RWPE1 (cell line): ENCODE measurements at regions not wholly inside any gene's neighbourhood (a gene's known extent, or its start where the extent isn't known, plus 50 kb on each side); places are given as distances from the start of the nearest gene placed in this dataset.

Source experiments
- CTCF ChIA-PET: fragments of 350-600 bp; sonication (Branson Sonifier 250); formaldehyde crosslinking; extraction: SDS; loops from one replicate; lab custom pipeline; 2021; lab: Yijun Ruan, JAX
- POLR2A ChIA-PET: fragments of 400-600 bp; formaldehyde crosslinking; extraction: SDS; loops from one replicate; lab custom pipeline; 2020; ENCODE audit warnings: antibody characterized with exemption; ENCODE audit not compliant: low non-redundant PET; lab: Yijun Ruan, JAX
- DNase-seq: peaks from one replicate; pipeline ENCODE4 v3.0.0; 2012; ENCODE audit warnings: low spot score
- H3K27ac ChIP-seq: fragments of 450-650 bp; 2 replicates; pipeline ENCODE4 v1.5.1; 2017
- TF ChIP-seq, protein P1 (sequence below): fragments of 450-650 bp; conservative IDR thresholded peaks from 2 replicates; pipeline ENCODE4 v1.5.1; 2017; ENCODE audit warnings: low read depth, mild to moderate bottlenecking

DNA sequence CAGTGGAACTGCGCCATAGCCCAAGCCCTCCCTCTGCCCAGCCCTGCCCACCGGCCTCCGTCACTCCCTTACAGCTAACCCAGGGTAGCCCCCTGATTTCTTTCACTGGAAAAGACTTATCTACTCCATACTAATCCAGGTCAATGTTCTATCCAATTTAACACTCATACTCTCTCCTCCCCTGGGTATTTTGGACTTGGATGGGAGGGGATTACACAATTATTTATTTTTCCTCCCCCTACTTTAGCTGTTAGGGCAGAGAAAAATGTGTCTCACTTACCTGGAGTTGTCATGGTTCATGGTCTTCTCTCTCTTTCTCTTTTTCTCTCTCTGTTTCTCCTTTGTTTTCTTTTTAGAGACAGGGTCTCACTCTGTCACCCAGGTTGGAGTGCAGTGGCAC is 100.6 kb upstream of the ST8SIA3 start:
- CTCF ChIA-PET: no interaction called here
- POLR2A ChIA-PET: no interaction called here
- no peak for DNase-seq
- H3K27ac ChIP-seq: no peak overlapping the region
- TF ChIP-seq, protein P1, sequence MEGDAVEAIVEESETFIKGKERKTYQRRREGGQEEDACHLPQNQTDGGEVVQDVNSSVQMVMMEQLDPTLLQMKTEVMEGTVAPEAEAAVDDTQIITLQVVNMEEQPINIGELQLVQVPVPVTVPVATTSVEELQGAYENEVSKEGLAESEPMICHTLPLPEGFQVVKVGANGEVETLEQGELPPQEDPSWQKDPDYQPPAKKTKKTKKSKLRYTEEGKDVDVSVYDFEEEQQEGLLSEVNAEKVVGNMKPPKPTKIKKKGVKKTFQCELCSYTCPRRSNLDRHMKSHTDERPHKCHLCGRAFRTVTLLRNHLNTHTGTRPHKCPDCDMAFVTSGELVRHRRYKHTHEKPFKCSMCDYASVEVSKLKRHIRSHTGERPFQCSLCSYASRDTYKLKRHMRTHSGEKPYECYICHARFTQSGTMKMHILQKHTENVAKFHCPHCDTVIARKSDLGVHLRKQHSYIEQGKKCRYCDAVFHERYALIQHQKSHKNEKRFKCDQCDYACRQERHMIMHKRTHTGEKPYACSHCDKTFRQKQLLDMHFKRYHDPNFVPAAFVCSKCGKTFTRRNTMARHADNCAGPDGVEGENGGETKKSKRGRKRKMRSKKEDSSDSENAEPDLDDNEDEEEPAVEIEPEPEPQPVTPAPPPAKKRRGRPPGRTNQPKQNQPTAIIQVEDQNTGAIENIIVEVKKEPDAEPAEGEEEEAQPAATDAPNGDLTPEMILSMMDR: no peak

DNA sequence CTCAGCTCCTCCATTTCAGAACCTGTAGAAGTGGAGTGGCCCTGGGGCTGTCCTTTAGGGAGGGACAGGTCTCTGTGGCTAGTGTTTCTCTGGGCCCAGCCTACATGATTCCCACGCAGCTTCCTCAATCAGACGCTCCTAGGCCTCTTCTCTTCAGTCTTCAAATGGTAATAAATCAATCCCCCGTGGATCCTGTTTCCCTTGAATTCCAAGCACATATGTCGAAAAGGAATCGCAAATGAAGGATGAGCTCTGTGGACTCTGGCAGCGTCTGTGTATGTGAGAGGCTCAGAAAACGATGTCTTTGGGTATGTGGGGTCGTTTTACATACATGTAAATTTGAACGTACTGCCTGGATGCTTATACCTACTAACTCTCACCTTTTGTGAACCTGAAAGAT is 98.5 kb upstream of the ST8SIA3 start:
- ChIA-PET POLR2A (no interaction called here), CTCF (no interaction called here)
- DNase-seq: no peak
- no peak overlapping the region for H3K27ac ChIP-seq
- TF ChIP-seq, protein P1: no peak

DNA sequence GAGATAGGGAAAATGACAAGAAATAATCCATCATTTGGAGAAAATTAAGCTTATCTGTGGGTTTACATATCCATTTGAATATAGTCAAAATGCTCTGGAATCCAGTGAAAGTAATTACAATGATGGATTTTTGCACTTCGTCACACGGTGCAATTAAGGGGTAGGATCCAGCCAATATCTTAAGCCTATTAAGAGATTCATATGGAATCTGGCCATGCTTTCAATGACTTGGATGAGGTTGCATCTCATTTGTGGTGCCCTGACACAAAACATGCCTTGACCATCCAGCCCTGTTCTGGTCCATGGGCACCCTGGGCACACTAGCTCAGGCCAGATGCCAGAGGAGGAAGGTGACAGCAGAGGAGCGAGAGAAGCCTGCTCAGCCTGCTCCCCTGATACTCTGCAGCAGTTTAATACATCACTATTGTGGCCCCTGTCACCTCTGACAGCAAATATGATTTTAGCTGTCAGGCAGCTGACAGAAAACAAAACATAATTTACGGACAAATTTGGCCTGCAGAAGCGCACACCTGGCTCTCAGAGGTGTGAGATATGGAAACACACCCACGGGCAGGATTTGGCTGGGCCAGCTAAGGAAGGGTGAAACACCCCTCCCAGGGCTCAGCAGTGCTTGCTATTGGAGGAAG is 94.1 kb upstream of the ST8SIA3 start:
- TF ChIP-seq, protein P1: no peak
- DNase-seq: no peak
- CTCF ChIA-PET: no interaction called here

DNA sequence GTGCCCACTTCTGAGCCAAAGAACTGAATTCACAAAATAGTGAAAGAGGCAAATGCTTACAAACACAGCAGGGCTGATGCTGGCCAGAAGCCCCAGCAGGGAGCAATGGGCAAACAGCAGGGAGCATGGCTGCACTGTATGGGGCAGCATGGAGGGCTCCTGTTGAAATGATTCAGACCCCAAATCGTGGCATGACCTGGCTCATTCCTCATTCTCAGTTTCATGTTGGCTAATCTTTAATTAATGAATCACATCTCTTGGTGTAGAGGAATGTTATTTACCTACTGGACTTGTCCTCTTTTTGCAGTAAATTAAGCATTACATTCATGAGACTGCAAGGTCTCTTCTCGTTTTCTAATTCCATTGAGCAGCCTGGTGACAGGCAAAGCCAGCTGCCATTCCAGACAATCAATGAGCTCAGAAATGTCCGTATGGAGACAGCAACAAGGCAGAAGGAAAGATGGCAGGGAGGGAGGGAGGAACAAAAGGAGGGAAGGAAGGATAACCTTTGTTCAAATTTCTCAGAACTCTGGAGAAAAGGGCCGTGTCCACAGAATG is 84.9 kb upstream of the ST8SIA3 start:
- no peak overlapping the region for H3K27ac ChIP-seq
- TF ChIP-seq, protein P1: no peak
- CTCF ChIA-PET: no interaction called here
- DNase-seq: no peak
- POLR2A ChIA-PET: no interaction called here

More for the DNA sequence above, 94.1 kb upstream of the ST8SIA3 start:
- H3K27ac ChIP-seq: no peak overlapping the region
- POLR2A ChIA-PET: no interaction called here

DNA sequence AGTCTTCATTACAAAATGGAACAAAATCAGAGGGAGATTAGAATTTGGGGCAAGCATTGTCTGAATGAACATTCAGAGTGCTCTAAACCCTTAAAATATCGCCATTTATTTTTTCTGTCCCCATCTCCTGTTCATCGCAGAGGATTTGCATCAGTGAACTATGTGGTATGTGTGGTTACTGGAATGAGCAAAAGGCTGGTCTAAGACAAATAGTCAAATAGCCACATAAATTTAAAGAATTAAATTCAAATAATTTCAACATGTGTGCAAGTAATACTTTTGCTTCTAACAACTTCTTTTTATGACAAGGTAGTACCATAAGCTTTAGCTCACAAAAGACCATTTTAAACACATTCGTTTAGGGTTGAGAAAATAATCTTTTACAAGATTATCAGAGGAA is 82.6 kb upstream of the ST8SIA3 start:
- CTCF ChIA-PET: no interaction called here

DNA sequence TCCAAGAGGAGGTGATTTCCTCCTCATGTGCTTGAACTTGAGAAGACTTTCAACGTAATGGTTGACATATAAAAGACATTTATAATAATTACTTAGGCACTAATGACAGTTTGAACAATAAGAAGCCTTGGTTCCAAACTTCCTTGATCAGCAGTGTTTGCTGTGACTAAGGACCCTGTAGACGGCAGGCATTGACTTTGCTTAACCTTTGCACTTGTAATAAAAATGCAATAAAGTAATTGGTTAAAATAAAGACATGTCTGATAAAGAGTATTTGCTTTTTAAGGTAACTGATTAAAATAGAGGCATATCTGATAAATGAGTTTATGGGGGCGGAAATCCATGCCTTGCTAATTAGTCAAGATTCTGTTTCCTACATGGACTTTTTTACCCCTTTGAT is 82.2 kb upstream of the ST8SIA3 start:
- TF ChIP-seq, protein P1: no peak
- H3K27ac ChIP-seq: no peak overlapping the region
- ChIA-PET POLR2A (no interaction called here), CTCF (no interaction called here)
- no peak for DNase-seq

More for the DNA sequence above, 82.6 kb upstream of the ST8SIA3 start:
- DNase-seq: no peak
- no peak overlapping the region for H3K27ac ChIP-seq
- TF ChIP-seq, protein P1: no peak
- POLR2A ChIA-PET: no interaction called here
